ENCODE measurements at regions not wholly inside any gene's neighbourhood (a gene's known extent, or its start where the extent isn't known, plus 50 kb on each side); places are given as distances from the start of the nearest gene placed in this dataset.

DNA sequence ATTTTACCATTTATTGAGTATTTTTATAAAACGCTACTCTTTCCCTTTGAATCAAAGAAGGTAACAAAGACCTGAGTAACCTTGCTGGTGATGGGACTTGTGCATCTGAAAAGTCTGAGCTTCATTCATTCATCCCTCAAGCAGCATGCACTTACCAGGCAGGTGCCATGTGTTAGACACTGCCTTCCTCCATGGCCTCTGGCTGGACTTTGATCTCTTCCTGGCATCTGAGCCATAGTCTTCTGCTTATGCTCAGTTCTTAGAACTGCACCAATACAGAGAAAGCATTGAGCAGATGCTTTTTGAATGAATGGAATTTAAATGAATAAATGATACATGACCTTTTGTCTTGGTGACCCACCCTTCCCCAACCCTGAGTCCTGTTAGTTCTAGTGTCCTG is 251.4 kb upstream of the COPS8 start:
- no peak for DNase-seq

DNA sequence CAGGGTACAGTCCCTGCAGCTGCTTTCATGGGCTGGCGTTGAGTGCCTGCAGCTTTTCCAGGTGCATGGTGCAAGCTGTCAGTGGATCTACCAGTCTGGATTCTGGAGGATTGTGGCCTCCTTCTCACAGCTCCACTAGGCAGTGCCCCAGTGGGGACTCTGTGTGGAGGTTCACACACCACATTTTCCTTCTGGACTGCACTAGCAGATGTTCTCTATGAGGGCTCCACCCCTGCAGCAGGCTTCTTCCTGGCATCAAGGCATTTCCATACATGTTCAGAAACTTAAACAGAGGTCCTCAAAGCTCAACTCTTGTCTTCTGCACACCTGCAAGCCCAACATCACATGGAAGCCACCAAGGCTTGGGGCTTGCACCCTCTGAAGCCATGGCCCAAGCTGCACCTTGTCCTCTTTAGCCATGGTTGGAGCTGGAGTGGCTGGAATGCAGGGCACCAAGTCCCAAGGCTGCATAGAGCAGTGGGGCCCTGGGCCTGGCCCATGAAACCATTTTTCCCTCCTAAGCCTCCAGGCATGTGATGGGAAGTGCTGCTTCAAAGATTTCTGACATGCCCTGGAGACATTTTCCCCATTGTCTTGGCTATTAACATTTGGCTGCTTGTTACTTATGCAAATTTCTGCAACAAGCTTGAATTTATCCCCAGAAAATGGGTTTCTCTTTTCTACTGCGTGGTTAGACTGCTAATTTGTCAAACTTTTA is 250.2 kb upstream of the COPS8 start:
- DNase-seq = no peak

DNA sequence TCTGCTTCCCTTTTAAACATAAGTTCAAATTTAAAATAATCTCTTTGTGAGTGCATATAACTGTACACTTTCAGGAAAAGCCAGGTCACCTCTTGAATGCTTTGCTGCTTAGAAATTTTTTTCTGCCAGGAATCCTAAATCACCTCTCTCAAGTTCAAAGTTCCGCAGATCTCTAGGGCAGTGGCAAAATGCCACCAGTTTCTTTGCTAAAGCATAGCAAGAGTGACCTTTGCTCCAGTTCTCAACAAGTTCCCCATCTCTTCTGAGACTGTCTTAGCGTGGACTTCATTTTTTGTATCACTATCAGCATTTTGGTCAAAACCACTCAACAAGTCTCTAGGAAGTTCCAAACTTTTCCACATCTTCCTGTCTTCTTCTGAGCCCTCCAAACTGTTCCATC is 249.7 kb upstream of the COPS8 start:
- DNase-seq = peak; percentile 20

DNA sequence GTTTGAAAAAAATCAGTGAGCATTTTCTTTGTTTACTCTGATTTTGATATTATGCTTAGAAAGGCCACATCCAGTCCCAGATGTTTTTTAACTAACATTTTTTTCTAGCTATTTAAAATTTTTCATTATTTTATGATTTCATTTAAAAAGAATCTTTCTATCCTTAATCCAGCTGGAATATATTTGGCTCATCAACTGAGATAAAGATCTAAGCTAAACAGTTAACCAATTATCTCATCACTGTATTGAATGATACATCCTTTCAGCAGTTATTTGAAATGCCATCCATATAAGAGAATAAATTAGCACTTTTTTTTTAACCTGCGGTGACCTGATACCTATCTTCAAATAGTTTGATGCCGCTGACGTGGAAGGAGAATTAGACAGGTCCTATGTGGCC is 245.5 kb upstream of the COPS8 start:
- no peak for DNase-seq

DNA sequence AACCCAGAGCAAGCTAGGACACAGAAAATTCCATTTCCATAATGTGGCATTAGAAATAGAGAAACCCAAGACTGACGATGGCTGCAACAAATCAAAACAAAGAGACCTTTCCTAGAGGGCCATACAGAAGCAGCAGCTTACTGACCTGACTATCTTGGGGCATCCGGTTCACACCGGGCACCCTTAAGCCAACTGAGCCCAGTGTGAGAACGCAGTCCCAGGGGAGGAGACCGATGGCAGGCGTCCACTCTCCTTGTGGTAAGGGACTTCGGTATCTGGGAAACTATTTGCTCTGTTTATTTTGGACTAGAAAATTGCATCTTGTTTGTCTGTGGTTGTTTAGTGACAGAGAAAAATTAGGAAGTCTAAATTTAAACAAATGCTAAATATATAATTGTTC is 244.8 kb upstream of the COPS8 start:
- DNase-seq = no peak

DNA sequence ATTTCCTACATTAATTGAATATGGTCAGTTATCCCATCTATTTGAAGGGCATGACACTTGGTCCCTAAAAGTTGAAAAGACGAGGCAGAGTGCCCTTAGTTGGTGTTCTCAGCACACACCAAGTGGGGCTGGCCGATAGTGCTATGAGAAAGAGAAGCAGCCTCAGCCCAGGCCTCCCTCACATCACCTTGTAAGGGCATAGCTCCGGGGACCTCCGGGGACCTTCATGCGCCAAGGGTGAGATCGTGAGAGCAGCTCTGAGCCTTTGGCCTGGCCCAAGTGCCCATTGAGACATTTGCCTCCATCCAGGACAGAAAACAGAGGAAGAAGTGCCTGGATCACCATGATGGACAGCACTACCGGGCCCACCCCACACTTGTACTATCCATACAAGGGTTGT is 244.3 kb upstream of the COPS8 start:
- DNase-seq = no peak

DNA sequence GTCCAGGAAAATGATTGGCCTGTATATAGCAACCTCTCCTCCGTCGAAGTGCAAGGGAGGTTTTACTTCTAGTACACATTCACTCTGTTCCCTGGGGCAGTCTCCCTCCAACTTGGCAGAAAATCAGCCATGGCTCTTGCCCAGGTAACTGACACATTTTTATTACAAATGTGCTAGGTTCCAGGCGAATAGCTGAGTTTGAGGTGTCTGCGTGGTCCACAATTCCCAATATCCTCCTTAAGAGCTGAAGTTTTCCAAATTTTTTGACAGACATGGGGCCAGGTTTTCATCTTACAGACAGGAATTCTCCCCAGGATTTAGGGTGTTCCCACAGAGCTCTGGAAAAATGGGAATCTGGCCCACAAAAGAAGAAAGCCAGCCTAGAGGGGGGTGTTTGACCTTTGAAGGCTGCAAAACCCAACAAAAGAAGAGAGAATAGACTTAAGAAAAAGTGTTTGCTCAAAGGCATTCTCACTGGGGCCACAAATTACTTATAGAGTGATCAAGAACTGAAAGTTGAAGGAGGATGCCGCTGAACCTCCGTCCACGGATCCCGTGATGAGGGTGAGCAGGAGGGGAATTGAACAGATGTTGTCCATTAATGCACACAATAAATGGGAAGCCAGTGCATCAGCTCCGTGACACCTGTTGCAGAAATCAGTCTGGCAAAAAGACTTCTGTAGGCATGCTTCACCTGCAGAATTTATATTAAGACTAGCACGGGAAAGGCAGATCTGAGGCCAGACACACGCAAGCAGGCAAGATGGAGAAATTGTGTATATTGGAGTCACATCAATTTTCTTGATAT is 242.3 kb upstream of the COPS8 start:
- DNase-seq = no peak

DNA sequence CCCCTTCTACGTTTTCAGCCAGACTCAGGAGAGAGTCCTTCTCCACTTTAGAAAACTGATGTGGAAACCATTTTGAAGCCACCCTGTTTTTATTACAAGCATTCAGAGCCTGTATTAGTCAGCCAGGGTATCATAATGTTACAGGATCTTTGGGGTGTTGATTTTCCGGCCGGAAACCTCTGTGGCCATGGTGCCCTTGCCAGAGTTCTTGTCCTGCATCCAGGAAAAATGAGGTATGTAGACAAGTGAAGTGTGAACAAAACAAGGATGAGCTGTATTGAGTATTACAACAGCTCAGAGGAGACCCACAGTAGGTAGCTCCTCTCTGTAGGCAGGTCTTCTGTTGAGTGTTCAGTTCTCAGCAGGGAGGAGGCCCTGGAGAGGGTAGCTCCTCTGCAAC is 241.0 kb upstream of the COPS8 start:
- DNase-seq = no peak

DNA sequence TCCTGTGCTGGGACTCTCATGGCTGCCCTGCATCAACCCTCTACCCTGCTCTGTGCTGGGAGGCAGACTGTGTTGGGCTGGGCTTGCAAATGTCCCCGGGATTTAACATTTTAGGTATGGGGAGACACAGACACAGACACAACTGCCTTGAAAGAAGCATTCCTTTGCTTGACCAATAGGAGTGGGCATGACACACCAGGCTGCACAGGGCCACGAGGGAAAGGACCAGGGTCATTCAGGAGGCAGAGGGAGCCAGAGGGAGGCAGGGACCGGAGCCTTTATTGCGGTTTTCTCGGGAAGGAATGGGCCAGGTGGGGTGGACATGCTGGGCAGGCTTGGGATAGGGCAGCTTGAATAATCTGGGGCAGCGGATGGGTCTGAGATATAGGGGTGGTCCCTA is 238.7 kb upstream of the COPS8 start:
- DNase-seq = no peak

DNA sequence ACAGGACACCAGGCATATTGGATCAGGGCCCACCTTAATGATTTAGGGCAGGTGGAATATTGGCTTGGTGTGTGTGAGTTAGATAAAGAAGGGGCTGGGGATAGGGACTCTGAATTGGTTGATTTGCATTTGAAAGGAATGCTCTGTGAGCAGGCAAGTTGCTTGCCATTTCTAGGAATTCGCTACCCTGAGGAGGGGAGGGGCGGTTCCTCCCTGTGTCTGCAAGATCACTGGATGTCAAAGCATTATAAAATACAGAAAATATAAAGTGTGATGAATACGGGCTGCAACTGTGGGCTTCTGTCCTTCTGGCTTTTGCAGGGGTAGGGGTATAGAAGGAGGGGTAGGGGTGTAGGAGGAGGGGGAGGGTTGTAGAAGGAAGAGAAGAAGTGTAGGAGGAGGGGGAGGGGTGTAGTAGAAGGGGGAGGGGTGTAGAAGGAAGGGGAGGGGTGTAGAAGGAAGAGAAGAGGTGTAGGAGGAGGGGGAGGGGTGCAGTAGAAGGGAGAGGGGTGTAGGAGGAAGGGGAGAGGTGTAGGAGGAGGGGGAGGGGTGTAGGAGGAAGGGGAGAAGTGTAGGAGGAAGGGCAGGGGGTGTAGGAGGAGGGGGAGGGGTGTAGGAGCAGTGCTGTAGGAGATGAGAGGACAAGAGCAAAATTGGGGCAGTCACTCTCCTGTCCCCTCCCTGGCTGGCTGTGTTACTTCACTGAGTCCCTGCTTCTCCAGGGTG is 238.0 kb upstream of the COPS8 start:
- no peak for DNase-seq

DNA sequence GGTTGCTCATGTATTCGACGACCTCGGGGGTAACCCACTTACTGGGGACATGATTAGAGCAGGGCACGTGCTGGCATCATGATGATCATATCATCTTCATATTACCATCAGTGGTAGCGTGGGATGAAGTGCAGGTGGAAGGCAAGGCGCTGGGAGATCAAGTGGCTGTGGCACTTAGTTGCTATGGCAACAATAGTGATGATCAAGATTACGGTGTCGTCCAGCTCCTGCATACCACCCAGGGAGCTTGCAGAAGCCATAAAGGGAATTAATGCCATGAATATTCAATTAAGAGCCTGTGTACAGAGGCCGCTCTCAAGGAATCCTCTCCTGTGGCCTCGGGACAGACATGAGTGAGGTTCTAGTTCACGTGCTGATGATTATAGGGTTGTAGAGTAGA is 237.2 kb upstream of the COPS8 start:
- no peak for DNase-seq

DNA sequence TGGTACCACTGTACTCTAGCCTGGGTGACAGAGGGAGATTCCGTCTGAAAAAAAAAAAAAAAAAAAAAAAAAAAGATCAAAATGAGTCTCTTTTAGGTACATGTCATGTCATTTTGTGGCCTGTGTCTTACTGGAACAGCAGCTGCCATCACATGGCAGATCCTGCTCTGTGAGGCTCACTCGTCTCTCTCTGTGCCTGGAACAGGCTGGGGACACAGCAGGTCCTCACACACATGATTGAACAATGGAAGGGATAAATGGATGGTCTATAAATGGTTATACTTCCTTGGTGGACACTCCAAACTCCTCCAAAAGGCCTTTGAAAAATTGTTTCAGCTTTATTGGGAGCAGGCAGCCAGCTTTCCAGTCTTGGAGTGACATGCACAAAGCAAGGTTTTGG is 236.2 kb upstream of the COPS8 start:
- no peak for DNase-seq

DNA sequence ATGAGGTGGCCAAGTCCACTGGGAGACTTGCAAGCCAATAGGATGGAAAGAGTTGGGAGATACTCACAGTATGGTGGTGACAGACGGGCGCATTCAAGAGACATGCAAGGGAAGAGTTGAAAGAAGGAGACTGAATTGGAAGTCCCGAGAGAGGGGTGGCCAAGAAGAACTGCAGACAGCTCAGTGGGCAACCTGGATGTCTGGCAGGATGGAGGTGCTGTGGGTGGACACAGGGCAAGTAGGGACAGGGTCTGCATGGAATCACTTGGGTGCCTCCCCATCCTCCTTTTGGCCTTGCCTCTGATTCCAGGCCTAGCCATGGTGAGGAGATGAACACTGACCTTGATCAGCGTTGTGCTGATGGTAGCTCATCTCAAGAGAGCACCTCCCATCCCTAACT is 235.7 kb upstream of the COPS8 start:
- DNase-seq = no peak

DNA sequence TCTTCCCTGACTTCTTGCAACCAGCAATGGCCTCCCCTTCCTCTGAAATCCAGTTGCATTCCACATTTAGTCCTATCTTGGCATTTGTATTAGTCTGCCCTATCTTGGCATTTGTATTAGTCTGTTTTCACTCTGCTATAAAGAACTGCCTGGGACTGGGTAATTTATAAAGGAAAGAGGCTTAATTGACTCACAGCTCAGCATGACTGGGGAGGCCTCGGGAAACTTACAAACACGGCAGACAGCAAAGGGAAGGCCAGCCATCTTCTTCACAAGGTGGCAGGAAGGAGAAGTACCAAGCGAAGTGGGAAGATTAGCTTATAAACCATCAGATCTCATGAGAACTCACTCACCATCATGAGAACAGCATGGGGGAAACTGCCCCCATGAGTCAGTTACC is 234.5 kb upstream of the COPS8 start:
- DNase-seq = no peak

DNA sequence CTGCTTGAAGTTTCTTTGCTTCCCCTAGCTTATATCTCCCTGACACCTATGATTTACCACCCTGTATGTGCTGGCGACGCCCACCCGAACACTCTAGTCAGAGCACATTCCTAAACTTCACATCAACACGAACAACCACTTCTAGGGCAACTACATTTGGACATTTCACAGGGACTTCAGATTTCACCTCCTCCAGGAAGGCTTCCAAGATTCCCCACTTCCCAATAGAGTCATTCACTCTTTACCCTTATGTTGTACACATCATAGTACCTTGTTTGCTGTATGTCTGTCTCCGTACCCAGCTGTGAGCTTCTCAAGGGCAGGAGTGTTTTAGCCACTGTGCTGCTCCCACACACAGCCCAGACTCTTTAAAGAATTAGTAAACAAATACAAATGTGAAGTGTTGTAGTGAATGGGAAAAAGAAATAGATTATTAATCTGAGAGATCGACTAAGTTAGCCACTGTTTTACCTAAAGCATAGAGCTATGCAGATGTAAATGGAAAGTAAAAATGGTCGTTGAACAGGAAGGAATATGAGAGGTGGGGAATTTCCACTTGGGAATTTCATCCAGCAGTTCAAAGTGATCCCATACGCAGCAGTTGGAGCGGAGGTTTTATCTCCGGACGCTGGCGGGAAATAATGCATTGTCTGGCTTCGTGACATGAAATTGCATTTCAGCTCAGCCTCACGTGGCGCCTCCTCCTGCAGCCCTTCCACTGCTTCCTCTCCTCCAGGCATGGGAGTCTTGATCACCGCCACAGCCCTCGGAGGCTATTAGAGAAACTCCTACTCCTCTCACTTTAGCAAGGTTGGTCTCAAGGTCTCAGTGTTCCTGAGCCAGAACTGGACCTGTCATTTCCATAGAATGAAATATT is 233.4 kb upstream of the COPS8 start:
- no peak for DNase-seq

DNA sequence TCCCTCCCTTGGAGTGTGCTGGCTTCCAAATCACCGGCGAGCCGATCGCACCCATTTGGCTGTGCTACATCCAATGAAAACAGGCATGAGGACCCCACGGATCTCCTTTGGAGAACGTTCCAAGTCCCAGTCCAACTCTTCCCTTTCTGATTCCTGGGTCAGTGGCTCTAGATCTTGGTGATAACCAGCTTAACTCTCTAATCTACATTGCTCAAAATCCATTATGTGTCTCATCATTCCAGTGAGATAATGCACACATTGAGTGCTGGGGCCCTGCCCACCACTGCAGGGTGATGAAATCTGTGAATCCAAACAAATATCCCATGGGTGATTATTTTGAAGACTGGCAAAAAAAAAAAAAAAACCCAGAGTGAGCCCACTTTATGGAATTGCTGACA is 232.7 kb upstream of the COPS8 start:
- no peak for DNase-seq

DNA sequence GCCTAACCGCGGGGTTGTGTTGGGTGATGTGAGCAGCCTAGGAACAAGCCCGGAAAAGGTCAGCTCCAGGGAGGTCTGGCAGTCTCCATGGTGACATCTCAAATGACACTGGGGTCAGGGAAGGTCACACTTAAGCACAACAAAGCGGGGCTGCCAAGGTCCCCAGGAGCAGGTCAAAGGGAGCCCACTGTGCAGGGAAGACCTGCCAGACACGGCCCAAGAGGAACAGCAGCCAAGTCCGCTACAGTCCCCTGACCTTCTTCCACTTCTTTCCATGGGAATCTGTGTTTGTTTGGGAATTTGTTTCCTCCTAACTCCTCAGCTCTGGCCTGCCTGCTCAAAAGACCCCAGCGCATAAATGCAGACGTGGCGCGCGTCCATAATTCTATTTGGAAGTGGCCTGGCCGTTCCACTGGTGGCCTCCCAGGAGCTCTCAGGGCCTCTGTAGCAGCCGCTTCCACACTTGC is 232.1 kb upstream of the COPS8 start:
- no peak for DNase-seq

DNA sequence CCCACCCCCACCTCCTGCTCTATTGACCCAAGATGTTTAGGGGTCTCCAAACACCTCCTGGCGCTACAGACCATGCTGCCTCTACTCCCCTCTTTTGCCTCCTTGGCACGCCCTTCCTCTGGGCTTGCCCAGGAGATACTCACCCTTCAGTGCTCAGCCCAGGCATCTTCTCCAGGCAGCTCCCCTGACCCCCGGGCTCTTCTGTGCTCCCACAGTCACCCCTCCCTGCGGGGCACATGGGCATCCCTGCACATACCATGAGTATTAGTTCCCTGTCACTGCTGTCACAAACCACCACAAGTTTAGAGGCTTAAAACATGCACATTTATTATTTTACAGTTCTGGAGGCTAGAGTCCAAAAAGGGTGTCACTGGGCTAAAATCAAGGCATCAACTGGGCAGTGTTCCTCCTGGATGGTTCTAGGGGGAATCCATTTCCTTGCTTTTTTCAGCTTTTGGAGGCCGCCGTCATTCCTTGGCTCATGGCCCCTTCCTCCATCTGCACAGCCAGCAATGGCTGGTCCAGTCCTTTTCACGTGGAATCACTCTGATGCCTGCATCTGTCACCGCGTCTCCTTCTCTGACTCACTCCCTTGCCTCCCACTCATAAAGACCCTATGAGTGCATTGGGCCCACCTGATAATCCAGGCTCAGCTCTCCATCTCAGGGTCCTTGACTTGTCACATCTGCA is 230.4 kb upstream of the COPS8 start:
- DNase-seq = no peak

DNA sequence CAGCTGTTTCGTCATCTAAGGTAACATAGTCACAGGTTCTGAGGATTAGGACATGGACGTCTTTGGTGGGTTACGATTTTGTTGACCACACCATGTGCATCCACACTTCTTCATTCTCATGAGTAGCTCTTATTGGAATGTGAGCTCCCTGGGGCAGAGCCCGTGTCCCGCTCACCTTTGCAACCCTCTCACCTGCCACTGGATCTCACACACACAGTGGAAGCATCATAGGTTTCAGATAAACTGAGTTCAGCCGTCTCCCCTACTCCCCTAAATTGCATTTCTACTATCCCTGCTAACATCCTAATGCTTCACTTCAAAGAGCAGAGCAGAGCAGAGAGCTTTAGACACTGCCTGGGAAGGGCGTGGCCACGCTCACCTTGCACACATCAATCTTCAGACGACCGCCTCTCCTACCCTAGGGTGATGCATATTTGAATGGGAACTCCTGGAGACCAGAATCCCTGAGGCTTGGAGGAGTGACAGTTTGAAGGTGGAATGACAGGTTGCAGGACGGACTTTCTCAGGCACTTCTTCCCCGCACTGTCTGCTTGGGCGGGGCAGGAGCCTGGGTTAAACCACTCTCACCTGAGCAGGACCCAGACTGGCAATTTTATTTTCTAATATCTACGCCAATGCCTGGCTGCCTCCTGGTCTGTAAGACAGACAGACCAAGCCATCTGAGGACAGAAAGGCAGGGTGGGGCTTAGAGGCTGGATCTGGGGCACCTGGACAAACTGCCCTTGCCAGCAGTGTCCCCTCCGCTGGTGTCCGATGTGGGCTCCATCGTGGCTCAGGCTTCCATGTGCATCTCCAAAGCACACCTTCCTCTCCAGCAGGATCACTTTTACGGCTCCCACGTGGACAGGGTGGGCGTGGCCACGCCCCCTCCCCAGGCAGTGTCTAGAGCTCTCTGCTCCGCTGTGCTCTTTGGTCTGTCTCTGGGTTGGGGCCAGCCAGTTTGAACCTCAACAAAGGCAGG is 229.5 kb upstream of the COPS8 start:
- DNase-seq = no peak

DNA sequence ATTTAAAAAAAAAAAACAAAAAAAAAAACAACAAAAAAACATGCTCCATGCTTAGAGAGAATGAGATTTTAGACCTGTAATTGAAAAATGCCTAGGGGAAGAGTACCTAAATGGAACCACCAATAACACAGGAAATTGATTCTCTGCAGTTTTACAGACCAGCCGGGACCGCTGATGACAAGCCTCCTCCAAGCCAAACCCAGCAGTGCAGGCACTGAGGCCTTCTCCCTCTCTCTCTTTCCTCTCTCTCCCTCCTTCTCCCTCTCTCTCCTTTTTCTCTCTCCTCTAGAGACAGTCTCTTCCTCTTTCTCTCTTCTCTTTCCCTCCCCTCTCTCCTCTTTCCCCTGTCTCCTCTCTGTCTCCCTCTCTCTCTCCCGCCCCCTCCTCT is 228.8 kb upstream of the COPS8 start:
- no peak for DNase-seq

DNA sequence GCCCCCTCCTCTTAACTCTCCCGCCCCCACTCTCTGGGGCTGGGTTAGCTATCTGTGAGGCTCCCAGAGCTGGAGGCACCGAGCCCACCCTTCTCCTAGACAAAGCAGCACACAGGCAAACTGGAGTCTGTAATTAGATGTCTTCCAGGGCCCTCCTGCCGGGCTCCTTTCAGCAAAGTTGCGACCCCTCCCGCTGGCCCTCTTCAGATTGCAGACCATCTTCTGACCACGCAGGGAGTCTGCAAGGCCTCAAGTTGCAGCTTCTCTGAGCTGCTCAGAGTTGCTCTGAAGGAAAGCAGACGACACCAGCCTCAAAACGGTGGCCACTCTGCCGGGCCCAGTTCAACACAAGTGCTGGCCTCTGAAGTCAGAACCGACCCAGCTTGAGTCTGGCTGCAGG is 228.4 kb upstream of the COPS8 start:
- no peak for DNase-seq
